H9 (cell line): ENCODE measurements at regions not wholly inside any gene's neighbourhood (a gene's known extent, or its start where the extent isn't known, plus 50 kb on each side); places are given as distances from the start of the nearest gene placed in this dataset.

Experiments
- DNase-seq: peaks from one replicate; pipeline ENCODE4 v3.0.0-alpha.2; 2017
- H2AFZ ChIP-seq: one replicate; pipeline ENCODE4 v1.6.1; 2013; ENCODE audit warnings: mild to moderate bottlenecking, low read length, control low read depth, moderate library complexity
- H2AK5ac ChIP-seq: 2 replicates; pipeline ENCODE4 v1.6.1; 2013; ENCODE audit warnings: low read length, control low read depth, mixed read lengths; ENCODE audit not compliant: insufficient read length
- H2BK120ac ChIP-seq: one replicate; pipeline ENCODE4 v1.6.1; 2013; ENCODE audit warnings: low read depth, mild to moderate bottlenecking, low read length, control low read depth, inconsistent platforms; ENCODE audit not compliant: poor library complexity, severe bottlenecking
- H2BK12ac ChIP-seq: 2 replicates; pipeline ENCODE4 v1.6.1; 2013; ENCODE audit warnings: low read length, control low read depth, mixed read lengths, low read depth; ENCODE audit not compliant: insufficient read length
- H2BK15ac ChIP-seq: 2 replicates; pipeline ENCODE4 v1.6.1; 2013; ENCODE audit warnings: low read depth, low read length, control low read depth
- H2BK20ac ChIP-seq: one replicate; pipeline ENCODE4 v1.6.1; 2013; ENCODE audit warnings: low read depth, mild to moderate bottlenecking, low read length, control low read depth, inconsistent platforms; ENCODE audit not compliant: poor library complexity, severe bottlenecking
- H2BK5ac ChIP-seq: 2 replicates; pipeline ENCODE4 v1.6.1; 2013; ENCODE audit warnings: low read length, control low read depth, mixed read lengths; ENCODE audit not compliant: insufficient read length
- H3K14ac ChIP-seq: 2 replicates; pipeline ENCODE4 v1.6.1; 2013; ENCODE audit warnings: low read length, control low read depth; ENCODE audit not compliant: insufficient read depth
- H3K18ac ChIP-seq: 2 replicates; pipeline ENCODE4 v1.6.1; 2013; ENCODE audit warnings: low read depth, mild to moderate bottlenecking, mixed read lengths, low read length, control low read depth; ENCODE audit not compliant: insufficient read length
- H3K23ac ChIP-seq: 2 replicates; pipeline ENCODE4 v1.6.1; 2013; ENCODE audit warnings: low read length, control low read depth, mixed read lengths, low read depth; ENCODE audit not compliant: insufficient read length
- H3K23me2 ChIP-seq: 2 replicates; pipeline ENCODE4 v1.6.1; 2013; ENCODE audit warnings: low read depth, mild to moderate bottlenecking, mixed read lengths, low read length, control low read depth; ENCODE audit not compliant: insufficient read length, poor library complexity, severe bottlenecking
- H3K27ac ChIP-seq: 2 replicates; pipeline ENCODE4 v1.5.1; 2013; ENCODE audit warnings: low read length, control low read depth, mixed read lengths, low read depth; ENCODE audit not compliant: insufficient read length
- H3K27me3 ChIP-seq: 2 replicates; pipeline ENCODE4 v1.6.1; 2013; ENCODE audit warnings: low read length, control low read depth, inconsistent platforms; ENCODE audit not compliant: insufficient read depth
- H3K4ac ChIP-seq: 2 replicates; pipeline ENCODE4 v1.6.1; 2013; ENCODE audit warnings: low read depth, mild to moderate bottlenecking, control low read depth, inconsistent platforms, low read length, moderate library complexity
- H3K4me1 ChIP-seq: 2 replicates; pipeline ENCODE4 v1.6.1; 2013; ENCODE audit warnings: low read length, control low read depth, inconsistent platforms; ENCODE audit not compliant: insufficient read depth
- H3K4me2 ChIP-seq: 2 replicates; pipeline ENCODE4 v1.6.1; 2013; ENCODE audit warnings: low read length, control low read depth, mixed read lengths; ENCODE audit not compliant: insufficient read length, insufficient read depth
- H3K56ac ChIP-seq: 2 replicates; pipeline ENCODE4 v1.6.1; 2013; ENCODE audit warnings: low read depth, mild to moderate bottlenecking, mixed read lengths, low read length, control low read depth; ENCODE audit not compliant: insufficient read length
- H3K79me1 ChIP-seq: 2 replicates; pipeline ENCODE4 v1.6.1; 2013; ENCODE audit warnings: low read depth, mild to moderate bottlenecking, moderate library complexity, low read length, control low read depth, inconsistent platforms; ENCODE audit not compliant: insufficient read depth, poor library complexity, severe bottlenecking
- H3K79me2 ChIP-seq: 2 replicates; pipeline ENCODE4 v1.6.1; 2013; ENCODE audit warnings: low read length, control low read depth, inconsistent platforms; ENCODE audit not compliant: insufficient read depth
- H3K9ac ChIP-seq: 2 replicates; pipeline ENCODE4 v1.6.1; 2013; ENCODE audit warnings: low read length, control low read depth, mixed read lengths; ENCODE audit not compliant: insufficient read length; ENCODE audit errors: extremely low read depth
- H3K9me3 ChIP-seq: one replicate; pipeline ENCODE4 v1.6.1; 2013; ENCODE audit warnings: low read depth, low read length, inconsistent platforms; ENCODE audit not compliant: control insufficient read depth
- H3T11ph ChIP-seq: one replicate; pipeline ENCODE4 v1.6.1; 2013; ENCODE audit warnings: mild to moderate bottlenecking, low read length, control low read depth, inconsistent platforms
- H4K20me1 ChIP-seq: one replicate; pipeline ENCODE4 v1.6.1; 2013; ENCODE audit not compliant: control insufficient read depth, insufficient read length, insufficient read depth
- H4K5ac ChIP-seq: 2 replicates; pipeline ENCODE4 v1.6.1; 2013; ENCODE audit warnings: low read depth, mild to moderate bottlenecking, mixed read lengths, low read length, control low read depth; ENCODE audit not compliant: insufficient read length
- H4K8ac ChIP-seq: replicated peaks from 2 replicates; pipeline ENCODE4 v1.6.1; 2013; ENCODE audit warnings: low read length, control low read depth, mixed read lengths, low read depth; ENCODE audit not compliant: insufficient read length
- H4K91ac ChIP-seq: 2 replicates; pipeline ENCODE4 v1.6.1; 2013; ENCODE audit warnings: low read depth, mild to moderate bottlenecking, moderate library complexity, mixed read lengths, low read length, control low read depth; ENCODE audit not compliant: insufficient read length
- H3K27ac Mint-ChIP-seq, 3 experiments: 2 replicates in 2 of 3; 3 replicates in 1 of 3; pipeline ENCODE4 v1.8.0; 2020 to 2021; ENCODE audit warnings: mixed read lengths in 3 of 3, mild to moderate bottlenecking in 1 of 3, moderate library complexity in 1 of 3
- H3K27me3 Mint-ChIP-seq: 2 replicates; pipeline ENCODE4 v1.8.0; 2021; ENCODE audit warnings: low read depth, mild to moderate bottlenecking, moderate library complexity, mixed read lengths
- H3K36me3 Mint-ChIP-seq, 3 experiments: 2 replicates in 2 of 3; 3 replicates in 1 of 3; pipeline ENCODE4 v1.8.0; 2020 to 2021; ENCODE audit warnings: low read depth in 3 of 3, mixed read lengths in 3 of 3; ENCODE audit not compliant: insufficient read depth in 1 of 3
- H3K4me1 Mint-ChIP-seq, 2 experiments: 2 replicates each; pipeline ENCODE4 v1.8.0; 2020; ENCODE audit warnings: mixed read lengths in 2 of 2
- H3K4me3 Mint-ChIP-seq, 2 experiments: 2 replicates in 1 of 2; 3 replicates in 1 of 2; pipeline ENCODE4 v1.8.0; 2020 to 2021; ENCODE audit warnings: mild to moderate bottlenecking in 2 of 2, mixed read lengths in 2 of 2, moderate library complexity in 1 of 2
- H3K9me3 Mint-ChIP-seq, 2 experiments: 2 replicates in 1 of 2; 3 replicates in 1 of 2; pipeline ENCODE4 v1.8.0; 2020; ENCODE audit warnings: mild to moderate bottlenecking in 2 of 2, mixed read lengths in 2 of 2, moderate library complexity in 1 of 2
- CTCF ChIP-seq: fragments of 200-600 bp; sonication (generic); conservative IDR thresholded peaks from 3 replicates; pipeline ENCODE4 v1.8.0; 2021; ENCODE audit warnings: antibody characterized with exemption, mild to moderate bottlenecking
- WGBS: extraction: QIAGEN DNeasy Blood & Tissue Kit; methylation state at CpG from one replicate; pipeline ENCODE4 v1.1.7; 2013; ENCODE audit warnings: missing lambda C conversion rate, low lambda C conversion rate, mixed read lengths; ENCODE audit not compliant: insufficient read length; ENCODE audit errors: extremely low coverage; 5-methylcytosine and 5-hydroxymethylcytosine counted together

GRCh38 chr4:36467670-36468069 is 186.3 kb downstream of the DTHD1 start:
- no peaks in the 10 kb centered on the region for H3K79me1 ChIP-seq
- H3K27ac ChIP-seq = no peak overlapping the region

More at GRCh38 chr4:36467670-36468069, 186.3 kb downstream of the DTHD1 start:
- H2BK12ac ChIP-seq = no peak overlapping the region
- H3K56ac ChIP-seq = no peak overlapping the region
- no peak for DNase-seq
- no peak for TF ChIP-seq CTCF
- no peak overlapping the region for H4K91ac ChIP-seq
- WGBS = no CpG with 5 or more reads among the region's 2 CpGs
- H4K20me1 ChIP-seq = no peaks in the 10 kb centered on the region
- H3K4ac ChIP-seq = no peak overlapping the region
- Mint-ChIP-seq H3K4me1 (peaks cover 10 to 17% of the 10 kb centered on the region in 2 experiments), H3K27me3 (no peaks in the 10 kb centered on the region), H3K27ac (no peak overlapping the region), H3K4me3 (no peak overlapping the region), H3K36me3 (no peaks in the 10 kb centered on the region), H3K9me3 (no peaks in the 10 kb centered on the region)
- no peaks in the 10 kb centered on the region for H3K23me2 ChIP-seq
- no peak overlapping the region for H3T11ph ChIP-seq
- H2AK5ac ChIP-seq = no peak overlapping the region
- H3K79me2 ChIP-seq = no peaks in the 10 kb centered on the region
- no peaks in the 10 kb centered on the region for H3K9me3 ChIP-seq
- no peak overlapping the region for H2BK15ac ChIP-seq
- no peak overlapping the region for H3K9ac ChIP-seq
- H3K18ac ChIP-seq = no peak overlapping the region
- H3K27me3 ChIP-seq = no peaks in the 10 kb centered on the region
- no peak overlapping the region for H4K5ac ChIP-seq
- peaks cover 3% of the 10 kb centered on the region; the same call in 1 of the 2 replicates for H3K4me1 ChIP-seq
- H4K8ac ChIP-seq = no peak overlapping the region
- H2BK5ac ChIP-seq = no peak overlapping the region
- no peak overlapping the region for H3K4me2 ChIP-seq
- H2BK120ac ChIP-seq = no peak overlapping the region
- H2BK20ac ChIP-seq = no peak overlapping the region
- H3K23ac ChIP-seq = no peak overlapping the region
- H3K14ac ChIP-seq = no peak overlapping the region
- H2AFZ ChIP-seq = no peak overlapping the region
